GM23338 (cell line): ENCODE measurements at regions not wholly inside any gene's neighbourhood (a gene's known extent, or its start where the extent isn't known, plus 50 kb on each side); places are given as distances from the start of the nearest gene placed in this dataset.

Experiments
- ATAC-seq: fragments of 200-7000 bp; cut with Tn5 transposase; 3 replicates; pipeline ENCODE4 v1.9.1; 2020
- DNase-seq: peaks from one replicate; pipeline ENCODE4 v3.0.0-alpha.2; 2015; ENCODE audit warnings: low spot score
- H2AFZ ChIP-seq: fragments of 200-600 bp; sonication (generic); 2 replicates; pipeline ENCODE4 v1.8.0; 2016; ENCODE audit warnings: antibody characterized with exemption, mild to moderate bottlenecking, moderate library complexity
- H3F3A ChIP-seq: fragments of 200-600 bp; sonication (generic); replicated peaks from 2 replicates; pipeline ENCODE4 v1.8.0; 2017; ENCODE audit warnings: antibody characterized with exemption, mixed run types, low read depth
- H3K27ac ChIP-seq: fragments of 200-600 bp; sonication (generic); 2 replicates; pipeline ENCODE4 v1.6.1; 2016; ENCODE audit warnings: low read depth
- H3K27me3 ChIP-seq: fragments of 200-600 bp; sonication (generic); 2 replicates; pipeline ENCODE4 v1.8.0; 2016; ENCODE audit warnings: mild to moderate bottlenecking, mixed run types, moderate library complexity; ENCODE audit not compliant: insufficient read depth
- H3K36me3 ChIP-seq: fragments of 200-600 bp; sonication (generic); 2 replicates; pipeline ENCODE4 v1.8.0; 2016; ENCODE audit warnings: mild to moderate bottlenecking; ENCODE audit not compliant: insufficient read depth
- H3K4me1 ChIP-seq: fragments of 200-600 bp; sonication (generic); 2 replicates; pipeline ENCODE4 v1.8.0; 2016; ENCODE audit warnings: mild to moderate bottlenecking, moderate library complexity; ENCODE audit not compliant: insufficient read depth
- H3K4me2 ChIP-seq: fragments of 200-600 bp; sonication (generic); 2 replicates; pipeline ENCODE4 v1.7.1; 2017; ENCODE audit warnings: mixed run types
- H3K4me3 ChIP-seq: fragments of 200-600 bp; sonication (generic); 2 replicates; pipeline ENCODE4 v1.6.1; 2016; ENCODE audit warnings: mixed run types
- H3K79me2 ChIP-seq: fragments of 200-600 bp; sonication (generic); replicated peaks from 2 replicates; pipeline ENCODE4 v1.8.0; 2017; ENCODE audit warnings: mild to moderate bottlenecking; ENCODE audit not compliant: insufficient read depth
- H3K9me2 ChIP-seq: fragments of 200-600 bp; sonication (generic); 2 replicates; pipeline ENCODE4 v1.8.0; 2017; ENCODE audit not compliant: insufficient read depth
- H4K20me1 ChIP-seq: fragments of 200-600 bp; sonication (generic); replicated peaks from 2 replicates; pipeline ENCODE4 v1.8.0; 2017; ENCODE audit warnings: mild to moderate bottlenecking; ENCODE audit not compliant: insufficient read depth
- H3K27ac Mint-ChIP-seq: 2 replicates; pipeline ENCODE4 v1.8.0; 2020; ENCODE audit warnings: inconsistent platforms, mild to moderate bottlenecking, moderate library complexity, mixed read lengths
- H3K27me3 Mint-ChIP-seq: 3 replicates; pipeline ENCODE4 v1.8.0; 2022; ENCODE audit warnings: low read depth, mild to moderate bottlenecking, moderate library complexity, mixed read lengths, inconsistent platforms; ENCODE audit not compliant: insufficient read depth, poor library complexity
- H3K36me3 Mint-ChIP-seq: 3 replicates; pipeline ENCODE4 v1.8.0; 2021; ENCODE audit warnings: low read depth, mild to moderate bottlenecking, inconsistent platforms, moderate library complexity, mixed read lengths
- H3K4me1 Mint-ChIP-seq: 3 replicates; pipeline ENCODE4 v1.8.0; 2020; ENCODE audit warnings: mild to moderate bottlenecking, inconsistent platforms, mixed read lengths
- H3K4me3 Mint-ChIP-seq: 3 replicates; pipeline ENCODE4 v1.8.0; 2021; ENCODE audit warnings: moderate library complexity, mild to moderate bottlenecking, inconsistent platforms, mixed read lengths
- H3K9me3 Mint-ChIP-seq: 3 replicates; pipeline ENCODE4 v1.8.0; 2020; ENCODE audit warnings: moderate library complexity, mild to moderate bottlenecking, inconsistent platforms, mixed read lengths
- CREB1 ChIP-seq: fragments of 250-450 bp; sonication (Bioruptor Pico); IDR thresholded peaks from 2 replicates; pipeline ENCODE4 v1.5.0; 2020; ENCODE audit warnings: low read depth, mild to moderate bottlenecking, moderate library complexity
- CTCF ChIP-seq, 2 experiments: fragments of 200-600 bp in 1 of 2; sonication (generic) in 1 of 2; conservative IDR thresholded peaks; 2 replicates each; pipeline versions ENCODE4 v1.5.1 to v1.6.1; 2016 to 2017; ENCODE audit warnings: antibody characterized with exemption in 2 of 2, low read depth in 2 of 2, mild to moderate bottlenecking in 2 of 2, moderate library complexity in 1 of 2
- ETS1 ChIP-seq: IDR thresholded peaks from 2 replicates; pipeline ENCODE4 v1.6.1; 2016; ENCODE audit warnings: antibody characterized with exemption
- EZH2phosphoT487 ChIP-seq: fragments of 200-600 bp; sonication (generic); IDR thresholded peaks from one replicate; pipeline ENCODE4 v1.8.1; 2018; ENCODE audit warnings: antibody characterized with exemption; ENCODE audit not compliant: unreplicated experiment
- JUNB ChIP-seq: IDR thresholded peaks from one replicate; pipeline ENCODE4 v1.6.1; 2016; ENCODE audit warnings: antibody characterized with exemption; ENCODE audit not compliant: unreplicated experiment
- NANOG ChIP-seq: IDR thresholded peaks from 2 replicates; pipeline ENCODE4 v1.6.1; 2016; ENCODE audit warnings: antibody characterized with exemption, borderline replicate concordance
- POLR2AphosphoS5 ChIP-seq: IDR thresholded peaks from 2 replicates; pipeline ENCODE4 v1.6.1; 2016; ENCODE audit warnings: antibody characterized with exemption, low read depth
- STAT1 ChIP-seq: IDR thresholded peaks from one replicate; pipeline ENCODE4 v1.6.1; 2016; ENCODE audit warnings: antibody characterized with exemption; ENCODE audit not compliant: unreplicated experiment
- ZNF114 ChIP-seq: fragments of 250-450 bp; sonication (Bioruptor Pico); IDR thresholded peaks from 2 replicates; pipeline ENCODE4 v1.5.0; 2020; ENCODE audit warnings: mild to moderate bottlenecking, moderate library complexity
- TF ChIP-seq, protein P1 (sequence below): IDR thresholded peaks from one replicate; pipeline ENCODE4 v1.6.1; 2018; ENCODE audit warnings: antibody characterized with exemption; ENCODE audit not compliant: unreplicated experiment

- TF ChIP-seq CTCF (conservative IDR thresholded peaks at IDR 0.05; ENCODE audit: low read depth in 2 of 2) (no peak), NANOG (no peak), CREB1 (no peak), JUNB (no peak), POLR2AphosphoS5 (no peak), ETS1 (no peak), ZNF114 (CRISPR knock-in tag) (no peak), EZH2phosphoT487 (no peak)
- TF ChIP-seq, protein P1, sequence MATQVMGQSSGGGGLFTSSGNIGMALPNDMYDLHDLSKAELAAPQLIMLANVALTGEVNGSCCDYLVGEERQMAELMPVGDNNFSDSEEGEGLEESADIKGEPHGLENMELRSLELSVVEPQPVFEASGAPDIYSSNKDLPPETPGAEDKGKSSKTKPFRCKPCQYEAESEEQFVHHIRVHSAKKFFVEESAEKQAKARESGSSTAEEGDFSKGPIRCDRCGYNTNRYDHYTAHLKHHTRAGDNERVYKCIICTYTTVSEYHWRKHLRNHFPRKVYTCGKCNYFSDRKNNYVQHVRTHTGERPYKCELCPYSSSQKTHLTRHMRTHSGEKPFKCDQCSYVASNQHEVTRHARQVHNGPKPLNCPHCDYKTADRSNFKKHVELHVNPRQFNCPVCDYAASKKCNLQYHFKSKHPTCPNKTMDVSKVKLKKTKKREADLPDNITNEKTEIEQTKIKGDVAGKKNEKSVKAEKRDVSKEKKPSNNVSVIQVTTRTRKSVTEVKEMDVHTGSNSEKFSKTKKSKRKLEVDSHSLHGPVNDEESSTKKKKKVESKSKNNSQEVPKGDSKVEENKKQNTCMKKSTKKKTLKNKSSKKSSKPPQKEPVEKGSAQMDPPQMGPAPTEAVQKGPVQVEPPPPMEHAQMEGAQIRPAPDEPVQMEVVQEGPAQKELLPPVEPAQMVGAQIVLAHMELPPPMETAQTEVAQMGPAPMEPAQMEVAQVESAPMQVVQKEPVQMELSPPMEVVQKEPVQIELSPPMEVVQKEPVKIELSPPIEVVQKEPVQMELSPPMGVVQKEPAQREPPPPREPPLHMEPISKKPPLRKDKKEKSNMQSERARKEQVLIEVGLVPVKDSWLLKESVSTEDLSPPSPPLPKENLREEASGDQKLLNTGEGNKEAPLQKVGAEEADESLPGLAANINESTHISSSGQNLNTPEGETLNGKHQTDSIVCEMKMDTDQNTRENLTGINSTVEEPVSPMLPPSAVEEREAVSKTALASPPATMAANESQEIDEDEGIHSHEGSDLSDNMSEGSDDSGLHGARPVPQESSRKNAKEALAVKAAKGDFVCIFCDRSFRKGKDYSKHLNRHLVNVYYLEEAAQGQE = no peak
These were observed 81.4 kb downstream of the PRR32 start (continued) for GRCh38 chrX:126900937-126901336.

DNA sequence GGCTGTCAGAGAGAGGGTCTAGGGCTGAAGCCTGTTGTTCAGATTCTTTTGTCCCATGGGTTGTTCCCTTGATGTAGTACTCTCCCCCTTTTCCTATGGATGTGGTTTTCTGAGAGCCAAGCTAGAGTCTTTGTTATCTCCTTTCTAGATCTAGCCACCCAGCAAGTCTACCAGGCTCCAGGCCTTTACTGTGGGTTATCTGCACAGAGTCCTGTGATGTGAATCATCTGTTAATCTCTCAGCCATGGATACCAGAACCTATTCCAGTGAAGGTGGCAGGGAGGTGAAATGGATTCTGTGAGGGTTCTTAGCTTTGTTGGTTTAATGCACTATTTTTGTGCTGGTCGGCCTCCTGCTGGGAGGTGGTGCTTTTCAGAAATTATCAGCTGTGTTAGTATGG, 109.5 kb downstream of the PRR32 start:
- Histone ChIP-seq H3K4me3 (no peak overlapping the region), H3K27me3 (no peaks in the 10 kb centered on the region), H4K20me1 (no peaks in the 10 kb centered on the region), H3K9me2 (no peaks in the 10 kb centered on the region), H3K4me1 (no peaks in the 10 kb centered on the region), H3F3A (no peaks in the 10 kb centered on the region), H3K27ac (no peak overlapping the region), H3K79me2 (no peaks in the 10 kb centered on the region), H3K36me3 (no peaks in the 10 kb centered on the region), H2AFZ (no peak overlapping the region), H3K4me2 (no peak overlapping the region)
- peaks cover 8% of the 10 kb centered on the region for H3K9me3 Mint-ChIP-seq
- H3K27me3 Mint-ChIP-seq = no peaks in the 10 kb centered on the region
- no peak overlapping the region for H3K27ac Mint-ChIP-seq
- ATAC-seq (no peak), DNase-seq (no peak)
- TF ChIP-seq STAT1 = no peak
- H3K4me1 Mint-ChIP-seq = no peaks in the 10 kb centered on the region
- peaks cover 2% of the 10 kb centered on the region; the same call in 1 of the 3 replicates for H3K36me3 Mint-ChIP-seq
- H3K4me3 Mint-ChIP-seq = no peak overlapping the region
